Heart left ventricle (tissue), 16 donors: ENCODE measurements at regions not wholly inside any gene's neighbourhood (a gene's known extent, or its start where the extent isn't known, plus 50 kb on each side); places are given as distances from the start of the nearest gene placed in this dataset.

ENCODE experiments used
- ATAC-seq, 4 donors: fragments of 200-7000 bp; cut with Tn5 transposase; one replicate each; pipeline ENCODE4 v1.9.1; 2020 to 2022; ENCODE audit warnings: moderate library complexity in 4 of 4, mild to moderate bottlenecking in 3 of 4, moderate number of reproducible peaks in 1 of 4
- DNase-seq, 5 donors: peaks; one replicate each; pipeline ENCODE4 v3.0.0-alpha.2; 2020
- H3K27ac ChIP-seq, 12 donors: fragments of 200-600 bp; sonication (generic) in 4 of 12; one replicate each; pipeline versions ENCODE4 v1.5.0 to v1.8.0; 2016 to 2022; ENCODE audit warnings: mild to moderate bottlenecking in 2 of 12
- H3K27me3 ChIP-seq, 9 donors: fragments of 200-600 bp; sonication (generic) in 2 of 9; one replicate each; pipeline versions ENCODE4 v1.5.1 to v1.8.0; 2016 to 2022; ENCODE audit warnings: mild to moderate bottlenecking in 3 of 9
- H3K36me3 ChIP-seq, 9 donors: fragments of 200-600 bp; sonication (generic) in 2 of 9; one replicate each; pipeline versions ENCODE4 v1.5.0 to v1.8.0; 2018 to 2022; ENCODE audit warnings: mild to moderate bottlenecking in 2 of 9
- H3K4me1 ChIP-seq, 12 donors: fragments of 200-600 bp; sonication (generic) in 4 of 12; one replicate each; pipeline versions ENCODE4 v1.5.0 to v1.8.0; 2016 to 2022; ENCODE audit warnings: mild to moderate bottlenecking in 3 of 12
- H3K4me3 ChIP-seq, 12 donors: fragments of 200-600 bp; sonication (generic) in 4 of 12; one replicate each; pipeline versions ENCODE4 v1.5.0 to v1.8.0; 2017 to 2022; ENCODE audit warnings: mild to moderate bottlenecking in 9 of 12, moderate library complexity in 4 of 12
- H3K9me3 ChIP-seq, 12 donors: fragments of 200-600 bp; sonication (generic) in 4 of 12; one replicate each; pipeline versions ENCODE4 v1.5.0 to v1.8.0; 2016 to 2022; ENCODE audit warnings: mild to moderate bottlenecking in 1 of 12
- POLR2A ChIP-seq, 2 donors: fragments of 450-650 bp; IDR thresholded peaks; one replicate each; pipeline ENCODE4 v1.6.1; 2017; ENCODE audit warnings: antibody characterized with exemption in 2 of 2, mild to moderate bottlenecking in 2 of 2, moderate library complexity in 2 of 2
- WGBS, 4 donors: extraction: QIAGEN DNeasy Blood & Tissue Kit in 2 of 4; methylation state at CpG; one replicate each; pipeline versions ENCODE4 v1.1.5 to v1.1.7; 2013 to 2018; 5-methylcytosine and 5-hydroxymethylcytosine counted together
- intact Hi-C, 10 donors: fragments of 100-400 bp; cut with DNase I; formaldehyde crosslinking; loops; one replicate each; pipeline versions ENCODE4 v1.11.1 to v1.14.2; 2022
- TF ChIP-seq, protein P1 (sequence below), 12 donors: fragments of 200-600 bp; sonication (generic) in 4 of 12; IDR thresholded peaks; one replicate each; pipeline versions ENCODE4 v1.5.0 to v1.8.0; 2018 to 2022; ENCODE audit warnings: antibody characterized with exemption in 12 of 12, mild to moderate bottlenecking in 5 of 12
- donor health status: ischemic (EF 13 %, LVEDD 7.1; RV severe dilation, severe dysfunction).
- donor health status: healthy with polysubstance abuse.
- donor health status: DM: no; HTN: yes; CAD: no.
- donor health status: DM: no; HTN: no; CAD: no.
- donor health status: ischemic (EF 25% LVEDD 6.9; RV normal size, moderate dysfunction).
- donor health status: ischemic (EF 25% LVEDD 5.7; RV mildly dilated, moderate dysfunction).
- donor health status: healthy.
- donor health status: DM: yes; HTN: yes; CAD: no.
- donor health status: ischemic (EF 35%, LVEDD 5.7; RV mildly dilated, moderate dysfunction).
- donor health status: nonischemic (EF 11% LVEDD 7.7; RV severe dilation, severe dysfunction).
- donor health status: DM: yes; HTN: yes; CAD: no.
- donor health status: PGD.
- donor health status: ischemic (EF 29% LVEDD 5.4; RV normal size, mild dysfunction).
- donor health status: nonischemic (EF 23%, LVEDD 6.1; RV moderate dilation, normal function).

DNA sequence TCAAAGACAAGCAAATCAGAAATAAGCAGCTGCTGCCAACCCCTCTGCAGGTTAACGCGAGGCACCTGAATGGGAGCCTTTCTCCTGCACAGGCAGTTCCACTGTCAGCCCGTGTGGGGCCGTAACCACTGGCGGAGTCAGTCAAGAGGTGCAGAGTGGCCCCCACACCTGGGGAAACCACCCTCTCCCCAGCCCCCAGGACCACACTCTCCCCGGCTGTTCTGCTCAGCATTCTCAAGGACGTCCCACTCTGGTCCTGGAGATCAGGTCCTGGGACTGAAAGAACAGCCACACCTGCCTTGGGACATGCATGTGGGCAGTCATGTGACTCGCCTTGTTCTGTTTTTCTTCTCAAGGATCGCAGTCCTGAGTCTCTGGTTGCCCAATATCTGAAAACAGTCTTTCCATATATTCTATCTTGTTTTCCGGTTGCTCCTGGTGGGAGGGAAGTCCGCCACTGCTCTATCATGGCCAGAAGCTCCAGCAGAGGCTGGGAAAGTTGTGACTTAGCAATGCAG lies 252.5 kb downstream of the PTPRU start:
- DNase-seq (no peak), ATAC-seq (no peak)
- no peaks in the 10 kb centered on the region for H3K4me1 ChIP-seq
- H3K9me3 ChIP-seq: no peaks in the 10 kb centered on the region
- WGBS, 4 donors: 74 to 80% (median 77%) methylated on average over 9 to 11 of the region's 11 CpGs
- peaks cover 0 to 25% (median 0%) of the 10 kb centered on the region in 9 donors for H3K27me3 ChIP-seq
- TF ChIP-seq, protein P1, sequence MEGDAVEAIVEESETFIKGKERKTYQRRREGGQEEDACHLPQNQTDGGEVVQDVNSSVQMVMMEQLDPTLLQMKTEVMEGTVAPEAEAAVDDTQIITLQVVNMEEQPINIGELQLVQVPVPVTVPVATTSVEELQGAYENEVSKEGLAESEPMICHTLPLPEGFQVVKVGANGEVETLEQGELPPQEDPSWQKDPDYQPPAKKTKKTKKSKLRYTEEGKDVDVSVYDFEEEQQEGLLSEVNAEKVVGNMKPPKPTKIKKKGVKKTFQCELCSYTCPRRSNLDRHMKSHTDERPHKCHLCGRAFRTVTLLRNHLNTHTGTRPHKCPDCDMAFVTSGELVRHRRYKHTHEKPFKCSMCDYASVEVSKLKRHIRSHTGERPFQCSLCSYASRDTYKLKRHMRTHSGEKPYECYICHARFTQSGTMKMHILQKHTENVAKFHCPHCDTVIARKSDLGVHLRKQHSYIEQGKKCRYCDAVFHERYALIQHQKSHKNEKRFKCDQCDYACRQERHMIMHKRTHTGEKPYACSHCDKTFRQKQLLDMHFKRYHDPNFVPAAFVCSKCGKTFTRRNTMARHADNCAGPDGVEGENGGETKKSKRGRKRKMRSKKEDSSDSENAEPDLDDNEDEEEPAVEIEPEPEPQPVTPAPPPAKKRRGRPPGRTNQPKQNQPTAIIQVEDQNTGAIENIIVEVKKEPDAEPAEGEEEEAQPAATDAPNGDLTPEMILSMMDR (IDR thresholded peaks at IDR 0.05): no peak
- no peak for TF ChIP-seq POLR2A (IDR thresholded peaks at IDR 0.05)
- H3K27ac ChIP-seq: no peak overlapping the region
- no peaks in the 10 kb centered on the region for H3K36me3 ChIP-seq
- no peak overlapping the region for H3K4me3 ChIP-seq
- intact Hi-C loops: no loop called here

DNA sequence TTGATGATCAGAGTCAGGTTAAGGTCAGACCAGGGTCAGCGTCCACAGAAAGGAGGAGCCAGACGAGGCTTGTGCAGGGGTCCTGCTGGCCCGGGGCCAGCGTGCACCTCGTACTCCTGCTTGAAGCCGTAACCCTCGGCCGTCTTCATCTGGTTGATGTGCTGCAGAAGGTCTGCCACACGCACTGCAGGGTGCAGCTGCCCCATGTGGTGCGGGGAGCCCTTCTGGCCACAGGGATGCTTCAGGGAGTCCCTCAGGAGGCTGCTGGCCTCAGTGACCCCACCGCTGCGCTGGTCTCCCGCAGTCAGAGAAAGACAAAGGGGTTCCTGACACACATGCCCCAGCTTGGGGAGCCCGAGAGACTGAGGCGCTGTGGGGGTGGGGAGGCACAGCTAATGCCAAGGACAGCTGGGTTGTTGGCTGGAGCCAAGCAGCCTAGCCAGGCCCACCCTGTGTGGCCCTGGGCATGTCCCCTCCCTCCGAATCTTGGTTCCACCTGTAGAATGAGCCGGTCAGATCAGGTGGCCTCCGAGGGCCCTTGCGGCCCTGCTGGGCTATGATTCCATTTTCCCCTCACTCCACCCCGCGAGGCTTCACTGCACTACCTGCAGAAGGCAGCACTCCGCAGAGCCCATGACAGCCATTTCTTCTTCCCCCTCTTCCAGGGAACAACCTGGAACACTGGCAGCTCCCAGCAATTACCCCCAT lies 251.9 kb downstream of the PTPRU start:
- ATAC-seq (no peak), DNase-seq (no peak)
- H3K4me3 ChIP-seq: no peak overlapping the region
- no peaks in the 10 kb centered on the region for H3K9me3 ChIP-seq
- peaks cover 0 to 29% (median 0%) of the 10 kb centered on the region in 9 donors for H3K27me3 ChIP-seq
- TF ChIP-seq, protein P1 (IDR thresholded peaks at IDR 0.05): no peak
- no peak for TF ChIP-seq POLR2A (IDR thresholded peaks at IDR 0.05)
- no peak overlapping the region for H3K27ac ChIP-seq
- 73 to 81% (median 78%) methylated on average over 18 to 22 of the region's 22 CpGs for WGBS, 4 donors
- H3K36me3 ChIP-seq: no peaks in the 10 kb centered on the region
- H3K4me1 ChIP-seq: no peaks in the 10 kb centered on the region
- intact Hi-C loops: no loop called here

DNA sequence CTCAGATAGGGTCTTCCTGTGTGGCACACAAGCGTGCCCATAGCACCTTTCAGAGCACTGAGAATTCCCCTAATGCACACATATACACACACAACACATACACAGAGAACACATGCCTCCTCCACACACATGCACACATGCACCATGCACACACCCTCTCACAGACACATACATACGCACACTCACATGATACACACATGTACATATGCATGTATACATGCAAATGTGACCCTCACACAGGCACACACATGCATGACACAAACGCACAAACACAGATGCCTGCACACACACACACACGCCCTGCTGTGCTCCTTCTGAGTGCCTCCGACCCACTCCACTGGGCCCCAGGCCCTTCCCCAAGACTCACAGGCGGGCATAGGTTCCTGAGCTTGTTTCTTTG lies 251.0 kb downstream of the PTPRU start:
- intact Hi-C loops: no loop called here
- DNase-seq (no peak), ATAC-seq (no peak)
- Histone ChIP-seq H3K9me3 (no peaks in the 10 kb centered on the region), H3K27me3 (peaks cover 0 to 29% (median 0%) of the 10 kb centered on the region in 9 donors), H3K4me1 (no peaks in the 10 kb centered on the region), H3K36me3 (no peaks in the 10 kb centered on the region), H3K27ac (no peak overlapping the region), H3K4me3 (no peak overlapping the region)
- WGBS, 4 donors: 77 to 86% (median 82%) methylated on average over 6 of the region's 6 CpGs
- no peak for TF ChIP-seq POLR2A (IDR thresholded peaks at IDR 0.05)

DNA sequence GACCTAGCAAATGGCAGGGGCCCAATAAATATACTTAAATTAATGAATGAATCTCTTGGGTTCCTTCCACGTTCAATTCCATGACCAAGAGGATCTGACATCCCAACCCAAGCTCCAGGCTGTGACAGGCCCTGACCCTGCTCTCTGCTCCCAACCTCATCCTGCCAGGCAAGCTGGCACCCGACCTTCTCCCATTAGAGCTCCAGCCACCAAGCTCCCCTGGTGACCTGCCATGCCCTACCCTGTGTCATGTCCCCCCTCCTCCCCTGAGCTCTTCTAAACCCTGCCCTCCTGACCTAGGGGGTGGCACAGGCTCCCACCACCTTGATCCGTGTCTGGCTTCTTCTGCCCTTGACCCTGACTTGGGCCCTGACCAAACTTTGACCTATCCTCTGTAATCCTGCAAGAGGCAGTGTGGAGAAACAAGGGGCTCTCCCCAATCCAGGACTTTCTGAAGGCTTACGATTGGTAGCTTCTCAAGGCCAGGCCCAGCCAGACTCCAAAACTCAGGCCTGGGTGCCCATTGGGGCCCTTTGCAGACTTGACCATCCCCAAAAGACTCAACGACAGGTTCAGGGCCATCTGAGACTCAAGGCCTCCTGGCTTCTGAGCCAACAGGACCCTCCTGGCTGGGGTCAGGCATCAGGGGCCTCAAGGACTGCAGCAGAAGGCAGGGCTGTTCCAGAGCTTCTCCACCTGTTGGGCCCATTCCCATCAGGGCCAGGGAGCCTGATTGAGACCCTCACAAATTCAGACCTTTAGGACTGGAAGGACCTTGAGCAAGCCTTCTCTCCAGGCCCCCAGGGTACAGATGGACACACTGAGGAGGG lies 249.0 kb downstream of the PTPRU start:
- Histone ChIP-seq H3K4me3 (no peak overlapping the region), H3K36me3 (no peaks in the 10 kb centered on the region), H3K27ac (no peak overlapping the region), H3K9me3 (peaks cover 0 to 5% (median 0%) of the 10 kb centered on the region in 12 donors), H3K27me3 (peaks cover 0 to 42% (median 0%) of the 10 kb centered on the region in 9 donors), H3K4me1 (no peaks in the 10 kb centered on the region)
- ATAC-seq: no peak
- WGBS, 4 donors: 66 to 78% (median 75%) methylated on average over 3 to 5 of the region's 5 CpGs
- no peak for TF ChIP-seq POLR2A (IDR thresholded peaks at IDR 0.05)
- TF ChIP-seq, protein P1 (IDR thresholded peaks at IDR 0.05): no peak
- intact Hi-C loops: no loop called here
- DNase-seq: no peak
